SU-DHL-6 (cell line): ENCODE measurements at regions not wholly inside any gene's neighbourhood (a gene's known extent, or its start where the extent isn't known, plus 50 kb on each side); places are given as distances from the start of the nearest gene placed in this dataset.
"Not testable (repeated sequence)": the region's sequence is repeated elsewhere in the genome, so short reads cannot be mapped to it uniquely, and the experiment has no call there.

Source experiments
- EZH2phosphoT487 ChIP-seq: fragments of 200-600 bp; sonication (generic), shearing (Covaris generic); conservative IDR thresholded peaks from 2 replicates; pipeline ENCODE4 v1.6.1; 2018; ENCODE audit warnings: mild to moderate bottlenecking, antibody characterized with exemption, low read length, moderate library complexity, mixed read lengths
- TF ChIP-seq, protein P1 (sequence below): fragments of 200-600 bp; sonication (generic); IDR thresholded peaks from one replicate; pipeline ENCODE4 v1.5.1; 2017; ENCODE audit warnings: antibody characterized with exemption, mild to moderate bottlenecking, low read length, moderate library complexity; ENCODE audit not compliant: insufficient read depth, poor library complexity, severe bottlenecking

DNA sequence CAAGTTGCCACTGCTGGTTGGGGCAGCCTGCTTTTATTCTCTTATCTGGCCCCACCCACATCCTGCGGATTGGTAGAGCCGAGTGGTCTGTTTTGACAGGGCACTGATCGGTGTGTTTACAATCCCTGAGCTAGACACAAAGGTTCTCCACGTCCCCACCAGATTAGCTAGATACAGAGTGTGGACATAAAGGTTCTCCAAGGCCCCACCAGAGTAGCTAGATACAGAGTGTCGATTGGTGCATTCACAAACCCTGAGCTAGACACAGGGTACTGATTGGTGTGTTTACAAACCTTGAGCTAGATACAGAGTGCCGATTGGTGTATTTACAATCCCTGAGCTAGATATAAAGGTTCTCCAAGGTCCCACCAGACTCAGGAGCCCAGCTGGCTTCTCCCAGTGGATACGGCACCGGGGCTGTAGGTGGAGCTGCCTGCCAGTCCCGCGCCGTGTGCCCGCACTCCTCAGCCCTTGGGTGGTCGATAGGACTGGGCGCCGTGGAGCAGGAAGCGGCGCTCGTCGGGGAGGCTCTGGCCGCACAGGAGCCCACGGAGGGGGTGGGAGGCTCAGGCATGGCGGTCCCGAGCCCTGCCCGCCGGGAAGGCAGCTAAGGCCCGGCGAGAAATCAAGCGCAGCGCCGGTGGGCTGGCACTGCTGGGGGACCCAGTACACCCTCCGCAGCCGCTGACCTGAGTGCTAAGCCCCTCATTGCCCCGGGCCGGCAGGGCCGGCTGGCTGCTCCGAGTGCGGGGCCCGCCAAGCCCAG, 157.8 kb upstream of the PPP1R3A start:
- TF ChIP-seq, protein P1, sequence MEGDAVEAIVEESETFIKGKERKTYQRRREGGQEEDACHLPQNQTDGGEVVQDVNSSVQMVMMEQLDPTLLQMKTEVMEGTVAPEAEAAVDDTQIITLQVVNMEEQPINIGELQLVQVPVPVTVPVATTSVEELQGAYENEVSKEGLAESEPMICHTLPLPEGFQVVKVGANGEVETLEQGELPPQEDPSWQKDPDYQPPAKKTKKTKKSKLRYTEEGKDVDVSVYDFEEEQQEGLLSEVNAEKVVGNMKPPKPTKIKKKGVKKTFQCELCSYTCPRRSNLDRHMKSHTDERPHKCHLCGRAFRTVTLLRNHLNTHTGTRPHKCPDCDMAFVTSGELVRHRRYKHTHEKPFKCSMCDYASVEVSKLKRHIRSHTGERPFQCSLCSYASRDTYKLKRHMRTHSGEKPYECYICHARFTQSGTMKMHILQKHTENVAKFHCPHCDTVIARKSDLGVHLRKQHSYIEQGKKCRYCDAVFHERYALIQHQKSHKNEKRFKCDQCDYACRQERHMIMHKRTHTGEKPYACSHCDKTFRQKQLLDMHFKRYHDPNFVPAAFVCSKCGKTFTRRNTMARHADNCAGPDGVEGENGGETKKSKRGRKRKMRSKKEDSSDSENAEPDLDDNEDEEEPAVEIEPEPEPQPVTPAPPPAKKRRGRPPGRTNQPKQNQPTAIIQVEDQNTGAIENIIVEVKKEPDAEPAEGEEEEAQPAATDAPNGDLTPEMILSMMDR, result not testable (repeated sequence)
- TF ChIP-seq EZH2phosphoT487, result not testable (repeated sequence)
